ENCODE measurements at regions not wholly inside any gene's neighbourhood (a gene's known extent, or its start where the extent isn't known, plus 50 kb on each side); places are given as distances from the start of the nearest gene placed in this dataset.
"Not testable (repeated sequence)": the region's sequence is repeated elsewhere in the genome, so short reads cannot be mapped to it uniquely, and the experiment has no call there.

DNA sequence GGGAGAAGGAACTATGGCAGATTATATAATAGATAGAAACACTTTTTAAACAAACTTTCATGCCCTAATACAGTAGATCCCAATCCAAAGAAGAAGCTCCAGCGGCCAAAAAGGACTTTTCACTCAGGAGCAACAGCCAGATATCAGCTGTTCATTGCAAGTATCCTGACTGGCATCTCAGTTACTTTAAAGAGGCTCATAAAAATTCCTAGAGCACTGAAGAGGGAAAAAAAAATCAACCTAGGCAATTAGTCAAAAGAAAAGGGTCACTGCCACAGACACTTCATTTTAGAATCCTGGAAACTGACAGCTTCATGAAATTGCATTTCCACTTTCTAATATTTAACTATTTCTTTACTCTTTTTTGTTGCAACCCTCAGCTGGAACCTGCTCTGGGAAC lies 170.6 kb upstream of the SOX6 start:
- H3K4me2 ChIP-seq (ENCODE audit: low read depth, low read length, poor library complexity, severe bottlenecking), result no peak overlapping the region
- no peaks in the 10 kb centered on the region for H3K9me3 ChIP-seq (ENCODE audit: insufficient read depth, low read depth, low read length)
- H3K4me3 ChIP-seq (ENCODE audit: low read length, poor library complexity, severe bottlenecking), result no peak overlapping the region
- H3K27me3 ChIP-seq (ENCODE audit: insufficient read depth, low read length, poor library complexity, severe bottlenecking), result no peaks in the 10 kb centered on the region
- no peaks in the 10 kb centered on the region for H3K79me2 ChIP-seq (ENCODE audit: insufficient read depth, low read length)
- H3K4me1 ChIP-seq (ENCODE audit: insufficient read depth, low read length, poor library complexity, severe bottlenecking), result no peaks in the 10 kb centered on the region
- H2AFZ ChIP-seq (ENCODE audit: low read length), result no peak overlapping the region
- no peaks in the 10 kb centered on the region for H3K9me2 ChIP-seq (replicated peaks; ENCODE audit: low read depth, low read length)
- TF ChIP-seq EZH2phosphoT487 (IDR thresholded peaks at IDR 0.05; ENCODE audit: borderline replicate concordance), result no peak
- TF ChIP-seq, protein P1, sequence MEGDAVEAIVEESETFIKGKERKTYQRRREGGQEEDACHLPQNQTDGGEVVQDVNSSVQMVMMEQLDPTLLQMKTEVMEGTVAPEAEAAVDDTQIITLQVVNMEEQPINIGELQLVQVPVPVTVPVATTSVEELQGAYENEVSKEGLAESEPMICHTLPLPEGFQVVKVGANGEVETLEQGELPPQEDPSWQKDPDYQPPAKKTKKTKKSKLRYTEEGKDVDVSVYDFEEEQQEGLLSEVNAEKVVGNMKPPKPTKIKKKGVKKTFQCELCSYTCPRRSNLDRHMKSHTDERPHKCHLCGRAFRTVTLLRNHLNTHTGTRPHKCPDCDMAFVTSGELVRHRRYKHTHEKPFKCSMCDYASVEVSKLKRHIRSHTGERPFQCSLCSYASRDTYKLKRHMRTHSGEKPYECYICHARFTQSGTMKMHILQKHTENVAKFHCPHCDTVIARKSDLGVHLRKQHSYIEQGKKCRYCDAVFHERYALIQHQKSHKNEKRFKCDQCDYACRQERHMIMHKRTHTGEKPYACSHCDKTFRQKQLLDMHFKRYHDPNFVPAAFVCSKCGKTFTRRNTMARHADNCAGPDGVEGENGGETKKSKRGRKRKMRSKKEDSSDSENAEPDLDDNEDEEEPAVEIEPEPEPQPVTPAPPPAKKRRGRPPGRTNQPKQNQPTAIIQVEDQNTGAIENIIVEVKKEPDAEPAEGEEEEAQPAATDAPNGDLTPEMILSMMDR (conservative IDR thresholded peaks at IDR 0.05; ENCODE audit: low read length), result no peak
- no peaks in the 10 kb centered on the region for H3K36me3 ChIP-seq (ENCODE audit: insufficient read depth, low read length)
- no peak overlapping the region for H3K9ac ChIP-seq (ENCODE audit: low read depth, low read length, poor library complexity, severe bottlenecking)
- no peaks in the 10 kb centered on the region for H3F3A ChIP-seq (ENCODE audit: low read depth)
- H4K20me1 ChIP-seq (ENCODE audit: insufficient read depth, low read length, poor library complexity, severe bottlenecking), result no peaks in the 10 kb centered on the region

DNA sequence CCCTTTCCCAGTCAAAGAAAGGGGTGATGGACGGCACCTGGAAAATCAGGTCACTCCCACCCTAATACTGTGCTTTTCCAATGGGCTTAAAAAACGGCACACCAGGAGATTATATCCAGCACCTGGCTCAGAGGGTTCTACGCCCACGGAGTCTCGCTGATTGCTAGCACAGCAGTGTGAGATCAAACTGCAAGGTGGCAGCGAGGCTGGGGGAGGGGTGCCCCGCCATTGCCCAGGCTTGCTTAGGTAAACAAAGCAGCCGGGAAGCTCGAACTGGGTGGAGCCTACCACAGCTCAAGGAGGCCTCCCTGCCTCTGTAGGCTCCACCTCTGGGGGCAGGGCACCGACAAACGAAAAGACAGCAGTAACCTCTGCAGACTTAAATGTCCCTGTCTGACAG lies 164.4 kb upstream of the SOX6 start:
- H3K4me3 ChIP-seq (ENCODE audit: low read length, poor library complexity, severe bottlenecking); H3K9me2 ChIP-seq (replicated peaks; ENCODE audit: low read depth, low read length); H3K36me3 ChIP-seq (ENCODE audit: insufficient read depth, low read length); H3K9me3 ChIP-seq (ENCODE audit: insufficient read depth, low read depth, low read length); H3K4me1 ChIP-seq (ENCODE audit: insufficient read depth, low read length, poor library complexity, severe bottlenecking); H3F3A ChIP-seq (ENCODE audit: low read depth); H3K79me2 ChIP-seq (ENCODE audit: insufficient read depth, low read length); H2AFZ ChIP-seq (ENCODE audit: low read length); H3K27me3 ChIP-seq (ENCODE audit: insufficient read depth, low read length, poor library complexity, severe bottlenecking); H3K4me2 ChIP-seq (ENCODE audit: low read depth, low read length, poor library complexity, severe bottlenecking); H3K9ac ChIP-seq (ENCODE audit: low read depth, low read length, poor library complexity, severe bottlenecking); H4K20me1 ChIP-seq (ENCODE audit: insufficient read depth, low read length, poor library complexity, severe bottlenecking): not testable (repeated sequence)

DNA sequence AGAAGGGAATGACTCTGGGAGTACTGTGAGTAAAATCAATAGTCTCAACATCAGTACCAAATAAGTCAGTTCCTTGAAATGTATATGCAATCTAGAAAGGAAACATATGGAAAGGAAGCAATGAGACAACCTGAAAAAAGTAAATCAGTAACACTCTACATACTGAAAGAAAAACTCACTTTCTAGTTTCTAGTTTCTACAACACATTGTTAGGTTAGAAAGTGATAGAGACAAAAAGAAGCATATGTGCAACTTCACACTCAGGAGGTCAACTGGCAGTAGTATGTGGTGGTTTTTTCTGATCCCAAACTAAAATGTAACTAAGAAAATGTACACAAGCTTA lies 156.5 kb upstream of the SOX6 start:
- Histone ChIP-seq H3K4me2 (ENCODE audit: low read depth, low read length, poor library complexity, severe bottlenecking) (no peak overlapping the region), H3F3A (ENCODE audit: low read depth) (no peaks in the 10 kb centered on the region), H3K79me2 (ENCODE audit: insufficient read depth, low read length) (no peaks in the 10 kb centered on the region), H3K36me3 (ENCODE audit: insufficient read depth, low read length) (no peaks in the 10 kb centered on the region), H3K9me2 (replicated peaks; ENCODE audit: low read depth, low read length) (no peaks in the 10 kb centered on the region), H3K4me1 (ENCODE audit: insufficient read depth, low read length, poor library complexity, severe bottlenecking) (no peaks in the 10 kb centered on the region), H4K20me1 (ENCODE audit: insufficient read depth, low read length, poor library complexity, severe bottlenecking) (no peaks in the 10 kb centered on the region), H3K27me3 (ENCODE audit: insufficient read depth, low read length, poor library complexity, severe bottlenecking) (no peaks in the 10 kb centered on the region), H3K9me3 (ENCODE audit: insufficient read depth, low read depth, low read length) (no peaks in the 10 kb centered on the region), H2AFZ (ENCODE audit: low read length) (no peak overlapping the region), H3K4me3 (ENCODE audit: low read length, poor library complexity, severe bottlenecking) (no peak overlapping the region), H3K9ac (ENCODE audit: low read depth, low read length, poor library complexity, severe bottlenecking) (no peak overlapping the region)
- TF ChIP-seq, protein P1 (conservative IDR thresholded peaks at IDR 0.05; ENCODE audit: low read length), result no peak
- no peak for TF ChIP-seq EZH2phosphoT487 (IDR thresholded peaks at IDR 0.05; ENCODE audit: borderline replicate concordance)

DNA sequence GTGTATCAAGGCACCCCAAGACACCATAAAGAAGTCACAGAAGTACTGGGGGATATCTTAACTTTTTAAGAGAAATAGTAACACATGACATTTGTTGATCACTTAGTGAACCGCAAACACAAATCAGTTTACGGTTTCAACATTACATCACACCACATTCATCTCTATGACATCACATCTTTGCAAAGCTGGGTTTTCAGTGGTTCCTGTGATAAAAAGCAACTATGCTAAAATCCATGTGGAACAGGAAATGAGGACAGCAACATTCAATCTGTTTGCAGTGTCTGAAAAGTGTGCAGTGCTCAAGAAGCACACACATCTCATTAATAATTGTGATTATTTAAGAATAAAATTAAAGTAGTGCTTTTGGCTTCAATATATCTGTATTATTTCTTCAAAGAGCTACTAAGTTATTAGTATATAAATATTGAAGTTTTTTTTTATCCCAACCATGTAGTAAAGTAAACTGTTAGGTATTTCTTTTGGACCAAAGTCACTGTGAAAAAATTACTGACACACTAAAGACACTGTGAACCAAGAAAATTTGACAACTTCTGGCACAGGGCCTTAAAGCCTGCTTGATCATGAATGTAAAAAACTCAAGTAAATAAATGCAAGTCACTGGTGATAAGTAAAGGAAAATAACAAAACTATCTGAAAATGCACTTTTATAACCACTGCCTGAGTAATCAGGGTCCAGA lies 156.0 kb upstream of the SOX6 start:
- no peak for TF ChIP-seq EZH2phosphoT487 (IDR thresholded peaks at IDR 0.05; ENCODE audit: borderline replicate concordance)
- TF ChIP-seq, protein P1 (conservative IDR thresholded peaks at IDR 0.05; ENCODE audit: low read length), result no peak
- H3K4me2 ChIP-seq (ENCODE audit: low read depth, low read length, poor library complexity, severe bottlenecking), result no peak overlapping the region

More for the DNA sequence above, 156.0 kb upstream of the SOX6 start:
- Histone ChIP-seq H3K9me2 (replicated peaks; ENCODE audit: low read depth, low read length) (no peaks in the 10 kb centered on the region), H4K20me1 (ENCODE audit: insufficient read depth, low read length, poor library complexity, severe bottlenecking) (no peaks in the 10 kb centered on the region), H2AFZ (ENCODE audit: low read length) (no peak overlapping the region), H3K79me2 (ENCODE audit: insufficient read depth, low read length) (no peaks in the 10 kb centered on the region), H3K9ac (ENCODE audit: low read depth, low read length, poor library complexity, severe bottlenecking) (no peak overlapping the region), H3F3A (ENCODE audit: low read depth) (no peaks in the 10 kb centered on the region), H3K36me3 (ENCODE audit: insufficient read depth, low read length) (no peaks in the 10 kb centered on the region), H3K9me3 (ENCODE audit: insufficient read depth, low read depth, low read length) (no peaks in the 10 kb centered on the region), H3K4me1 (ENCODE audit: insufficient read depth, low read length, poor library complexity, severe bottlenecking) (no peaks in the 10 kb centered on the region), H3K27me3 (ENCODE audit: insufficient read depth, low read length, poor library complexity, severe bottlenecking) (no peaks in the 10 kb centered on the region), H3K4me3 (ENCODE audit: low read length, poor library complexity, severe bottlenecking) (no peak overlapping the region)

Data from Loucy (cell line).